ENCODE measurements at regions not wholly inside any gene's neighbourhood (a gene's known extent, or its start where the extent isn't known, plus 50 kb on each side); places are given as distances from the start of the nearest gene placed in this dataset.

GRCh38 chr6:115575285-115575684 lies 485.4 kb downstream of the FRK start (continued):
- no peak for TF ChIP-seq CGGBP1 (CRISPR knock-in tag; IDR thresholded peaks at IDR 0.05)
- TF ChIP-seq TBP (optimal IDR thresholded peaks at IDR 0.05; ENCODE audit: low read depth, low read length), result no peak
- TF ChIP-seq TSC22D4 (tag; IDR thresholded peaks at IDR 0.05), result no peak
- no peak for TF ChIP-seq PRMT5 (CRISPR knock-in tag; IDR thresholded peaks at IDR 0.05)

DNA sequence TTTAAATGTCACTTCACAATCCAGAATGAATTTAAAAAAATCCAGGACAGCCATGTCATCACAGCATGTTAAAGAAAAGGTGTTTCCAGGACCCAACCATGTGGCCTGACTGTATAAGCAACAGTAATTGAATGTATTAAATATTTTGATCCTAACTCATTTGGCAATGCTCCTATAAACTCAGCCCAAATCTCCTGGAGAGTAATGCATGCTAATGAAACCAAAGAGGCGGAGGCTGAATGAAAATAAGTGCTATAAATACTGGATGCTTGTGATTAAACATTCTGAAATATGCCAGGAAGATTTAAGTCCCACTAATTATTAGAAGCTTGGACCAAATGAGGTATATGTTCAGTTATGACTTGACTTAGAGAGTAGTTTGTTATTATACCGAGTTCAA lies 486.8 kb downstream of the FRK start:
- in situ Hi-C loops (cut with MboI), result no loop called here
- Histone ChIP-seq H3K4me1 (replicated peaks in 1 of 2; ENCODE audit: control insufficient read depth in 2 of 2, insufficient read depth in 2 of 2, low read length in 2 of 2) (no peaks in the 10 kb centered on the region), H2AFZ (ENCODE audit: low read depth, low read length) (no peak overlapping the region), H4K20me1 (replicated peaks; ENCODE audit: control insufficient read depth, insufficient read depth, low read length) (no peaks in the 10 kb centered on the region), H3K9ac (ENCODE audit: insufficient read depth in 1 of 2, low read depth in 2 of 2, low read length in 2 of 2) (no peak overlapping the region), H3K79me2 (ENCODE audit: control insufficient read depth, insufficient read depth, low read length) (no peaks in the 10 kb centered on the region), H3K9me3 (replicated peaks; ENCODE audit: control insufficient read depth, insufficient read depth, low read depth, low read length) (no peaks in the 10 kb centered on the region), H3K36me3 (ENCODE audit: control insufficient read depth, insufficient read depth, low read length) (no peaks in the 10 kb centered on the region), H3K27me3 (ENCODE audit: control insufficient read depth in 2 of 2, insufficient read depth in 2 of 2, low read length in 2 of 2) (no peaks in the 10 kb centered on the region), H3K4me2 (ENCODE audit: insufficient read depth, low read length) (no peak overlapping the region), H3K9me1 (ENCODE audit: control insufficient read depth, insufficient read depth, low read length) (no peaks in the 10 kb centered on the region), H3K27ac (ENCODE audit: extremely low read depth, low read depth, low read length) (no peak overlapping the region), H3K4me3 (no peak overlapping the region)
- no TSS peak for BruUV-seq (replicated peaks)
- TF ChIP-seq ZNF347 (CRISPR knock-in tag; IDR thresholded peaks at IDR 0.05; ENCODE audit: low read depth) (no peak), RREB1 (CRISPR knock-in tag; IDR thresholded peaks at IDR 0.05) (no peak)
- FAIRE-seq (no peak), ATAC-seq (no peak), DNase-seq (ENCODE audit: extremely low read depth in 1 of 4, low spot score in 3 of 4) (no peak)
- ChIA-PET POLR2A (no interaction called here), CTCF (ENCODE audit: low intra/inter-chr PET ratio) (no interaction called here)
- WGBS (ENCODE audit: insufficient coverage, low coverage, missing lambda C conversion rate), result 3% methylated on average over 2 of the region's 2 CpGs
- intact Hi-C loops (cut with micrococcal nuclease), result no loop called here

Measured in K562 (cell line).